GM12874 (cell line): ENCODE measurements at regions not wholly inside any gene's neighbourhood (a gene's known extent, or its start where the extent isn't known, plus 50 kb on each side); places are given as distances from the start of the nearest gene placed in this dataset.

ENCODE experiments used
- CTCF ChIP-seq: IDR thresholded peaks from 2 replicates; pipeline ENCODE4 v1.5.1; 2011; ENCODE audit warnings: low read depth, mild to moderate bottlenecking, control low read depth, low read length, moderate library complexity; ENCODE audit not compliant: insufficient read depth

GRCh38 chr14:105601360-105602242 is 75.2 kb downstream of the TMEM121 start:
- no peak for TF ChIP-seq CTCF

GRCh38 chr14:105602243-105602750 is 75.9 kb downstream of the TMEM121 start:
- TF ChIP-seq CTCF: no peak

- TF ChIP-seq CTCF: no peak
These were observed 76.7 kb downstream of the TMEM121 start for GRCh38 chr14:105602799-105603793.

GRCh38 chr14:105605464-105606304 is 79.3 kb downstream of the TMEM121 start:
- no peak for TF ChIP-seq CTCF

- no peak for TF ChIP-seq CTCF
These were observed 90.4 kb downstream of the TMEM121 start for GRCh38 chr14:105616802-105617192.

GRCh38 chr14:105617201-105617777 is 90.9 kb downstream of the TMEM121 start:
- no peak for TF ChIP-seq CTCF
